ENCODE measurements at regions not wholly inside any gene's neighbourhood (a gene's known extent, or its start where the extent isn't known, plus 50 kb on each side); places are given as distances from the start of the nearest gene placed in this dataset.

DNA sequence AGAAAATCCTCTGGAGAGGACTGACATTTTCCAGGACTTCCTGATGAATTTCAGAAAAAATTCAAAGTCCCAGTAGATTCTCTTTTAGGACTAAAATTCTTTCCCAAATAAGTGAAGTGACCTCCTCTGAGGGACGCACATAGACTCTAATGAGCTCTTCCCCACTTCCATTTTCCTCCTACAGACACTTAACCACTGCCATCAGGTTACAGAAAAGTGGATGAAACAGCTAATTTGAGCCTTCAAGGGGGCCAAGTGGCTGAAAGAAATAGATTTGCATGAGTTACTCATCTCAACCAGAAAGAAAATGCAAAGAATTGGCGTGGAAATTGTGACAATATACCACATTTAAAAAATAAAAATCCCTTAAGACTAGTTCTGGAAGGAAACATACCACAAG is 185.3 kb upstream of the EDNRB start:
- Mint-ChIP-seq H3K27me3 (no peaks in the 10 kb centered on the region), H3K36me3 (no peaks in the 10 kb centered on the region), H3K9me3 (no peaks in the 10 kb centered on the region), H3K27ac (no peak overlapping the region), H3K4me3 (no peak overlapping the region), H3K4me1 (no peaks in the 10 kb centered on the region)
- ChIA-PET POLR2A (no interaction called here), CTCF (no interaction called here)
- no CpG with 5 or more reads among the region's 2 CpGs for WGBS (ENCODE audit: insufficient coverage)
- H3K4me1 ChIP-seq (ENCODE audit: control insufficient read depth in 1 of 2, extremely low read depth in 1 of 2, insufficient read depth in 2 of 2, low read length in 2 of 2) = no peaks in the 10 kb centered on the region
- no peaks in the 10 kb centered on the region for H3K36me3 ChIP-seq (ENCODE audit: control insufficient read depth in 2 of 2, extremely low read depth in 1 of 2, insufficient read depth in 1 of 2, low read length in 1 of 2)
- no peak overlapping the region for H3K4me3 ChIP-seq (ENCODE audit: control insufficient read depth in 1 of 2, extremely low read depth in 1 of 2, low read length in 1 of 2)
- no peaks in the 10 kb centered on the region for H3K27me3 ChIP-seq (replicated peaks in 1 of 2; ENCODE audit: control insufficient read depth in 2 of 2, extremely low read depth in 1 of 2, insufficient read depth in 2 of 2, low read length in 1 of 2)
- DNase-seq (no peak), ATAC-seq (replicated peaks in 1 of 4) (no peak)
- H3K27ac ChIP-seq (ENCODE audit: low read length) = no peak overlapping the region
- H3K9me3 ChIP-seq = no peaks in the 10 kb centered on the region

- ChIA-PET CTCF (no interaction called here), POLR2A (interaction anchor here in 1 of 2 donors (0.6 kb wide), 1 partner anchor 172 kb away, joined by 4 read pairs; no protein-coding TSS in a partner anchor)
- no peak overlapping the region for H3K27ac Mint-ChIP-seq
- H3K4me3 ChIP-seq (ENCODE audit: control insufficient read depth in 1 of 2, extremely low read depth in 1 of 2, low read length in 1 of 2) = no peak overlapping the region
- H3K9me3 ChIP-seq = no peaks in the 10 kb centered on the region
- no peaks in the 10 kb centered on the region for H3K27me3 ChIP-seq (replicated peaks in 1 of 2; ENCODE audit: control insufficient read depth in 2 of 2, extremely low read depth in 1 of 2, insufficient read depth in 2 of 2, low read length in 1 of 2)
- H3K36me3 Mint-ChIP-seq = no peaks in the 10 kb centered on the region
- H3K4me1 ChIP-seq (ENCODE audit: control insufficient read depth in 1 of 2, extremely low read depth in 1 of 2, insufficient read depth in 2 of 2, low read length in 2 of 2) = no peaks in the 10 kb centered on the region
- ATAC-seq (replicated peaks in 1 of 4) = no peak
- H3K27me3 Mint-ChIP-seq = no peaks in the 10 kb centered on the region
- DNase-seq = no peak
- H3K4me1 Mint-ChIP-seq = no peaks in the 10 kb centered on the region
- H3K36me3 ChIP-seq (ENCODE audit: control insufficient read depth in 2 of 2, extremely low read depth in 1 of 2, insufficient read depth in 1 of 2, low read length in 1 of 2) = no peaks in the 10 kb centered on the region
- no peak overlapping the region for H3K27ac ChIP-seq (ENCODE audit: low read length)
- WGBS (ENCODE audit: insufficient coverage) = no CpG with 5 or more reads among the region's 2 CpGs
- H3K9me3 Mint-ChIP-seq = no peaks in the 10 kb centered on the region
- H3K4me3 Mint-ChIP-seq = no peak overlapping the region
Measured at GRCh38 chr13:78102741-78103140, 184.1 kb upstream of the EDNRB start.

DNA sequence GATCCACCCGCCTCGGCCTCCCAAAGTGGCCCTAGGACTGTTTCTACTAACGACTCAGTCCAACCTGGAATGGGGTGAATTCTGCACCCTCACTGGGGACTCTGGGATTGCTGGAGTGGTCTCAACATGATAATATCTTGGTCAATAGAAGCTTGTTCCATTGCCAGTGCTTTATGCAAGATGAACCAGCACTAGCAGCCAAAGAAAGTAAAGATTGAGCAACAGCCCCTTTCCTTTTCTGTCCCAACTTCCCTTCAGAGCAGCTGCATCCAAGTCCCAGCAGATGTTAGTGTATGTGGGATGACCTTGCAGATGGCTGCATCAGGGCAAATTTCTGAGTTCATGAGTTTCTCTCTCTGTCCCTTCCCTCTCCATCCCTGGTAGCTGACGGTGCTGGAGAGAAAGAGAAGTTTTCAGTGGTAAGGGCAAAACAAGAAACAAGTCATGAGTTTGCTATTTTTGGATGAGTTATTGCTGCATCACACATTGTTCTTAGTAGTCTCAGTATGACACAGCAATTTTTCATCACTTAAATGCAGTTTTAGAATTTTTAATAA is 183.6 kb upstream of the EDNRB start:
- Histone ChIP-seq H3K9me3 (no peaks in the 10 kb centered on the region), H3K27me3 (replicated peaks in 1 of 2; ENCODE audit: control insufficient read depth in 2 of 2, extremely low read depth in 1 of 2, insufficient read depth in 2 of 2, low read length in 1 of 2) (no peaks in the 10 kb centered on the region), H3K27ac (ENCODE audit: low read length) (no peak overlapping the region), H3K4me3 (ENCODE audit: control insufficient read depth in 1 of 2, extremely low read depth in 1 of 2, low read length in 1 of 2) (no peak overlapping the region), H3K36me3 (ENCODE audit: control insufficient read depth in 2 of 2, extremely low read depth in 1 of 2, insufficient read depth in 1 of 2, low read length in 1 of 2) (no peaks in the 10 kb centered on the region), H3K4me1 (ENCODE audit: control insufficient read depth in 1 of 2, extremely low read depth in 1 of 2, insufficient read depth in 2 of 2, low read length in 2 of 2) (no peaks in the 10 kb centered on the region)
- Mint-ChIP-seq H3K4me1 (no peaks in the 10 kb centered on the region), H3K27ac (no peak overlapping the region), H3K4me3 (no peak overlapping the region), H3K27me3 (no peaks in the 10 kb centered on the region), H3K9me3 (no peaks in the 10 kb centered on the region), H3K36me3 (no peaks in the 10 kb centered on the region)
- no peak for DNase-seq
- ATAC-seq (replicated peaks in 1 of 4) = no peak
- POLR2A ChIA-PET = interaction anchor here in 1 of 2 donors (0.6 kb wide), 1 partner anchor 172 kb away, joined by 4 read pairs; no protein-coding TSS in a partner anchor
- CTCF ChIA-PET = no interaction called here
- 100% methylated on average over 2 of the region's 4 CpGs for WGBS (ENCODE audit: insufficient coverage)

DNA sequence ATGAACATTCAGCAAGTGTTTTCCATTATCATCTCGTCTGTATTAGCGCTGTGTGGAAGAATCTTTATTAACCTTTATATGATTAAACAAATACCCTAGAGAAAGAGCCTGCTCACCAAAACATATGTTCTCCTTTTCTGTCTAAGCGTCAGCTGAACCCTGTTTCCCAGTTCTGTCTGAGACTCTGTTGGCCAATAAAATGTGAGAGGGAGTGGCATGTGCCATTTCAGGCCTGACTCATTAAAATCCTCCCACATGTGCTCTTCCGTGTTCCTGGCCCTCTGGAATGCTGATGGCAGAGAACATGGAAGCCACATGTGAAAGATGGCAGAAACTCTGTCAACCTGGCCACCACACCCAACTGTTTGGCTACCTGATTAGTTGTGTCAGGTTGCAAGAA is 181.9 kb upstream of the EDNRB start:
- H3K27ac ChIP-seq (ENCODE audit: low read length) = no peak overlapping the region
- ATAC-seq (replicated peaks in 1 of 4) (no peak), DNase-seq (no peak)
- CTCF ChIA-PET = no interaction called here
- H3K36me3 Mint-ChIP-seq = no peaks in the 10 kb centered on the region
- H3K27me3 ChIP-seq (replicated peaks in 1 of 2; ENCODE audit: control insufficient read depth in 2 of 2, extremely low read depth in 1 of 2, insufficient read depth in 2 of 2, low read length in 1 of 2) = no peaks in the 10 kb centered on the region
- no peaks in the 10 kb centered on the region for H3K36me3 ChIP-seq (ENCODE audit: control insufficient read depth in 2 of 2, extremely low read depth in 1 of 2, insufficient read depth in 1 of 2, low read length in 1 of 2)
- peaks cover 0 to 4% of the 10 kb centered on the region in 2 donors for H3K27me3 Mint-ChIP-seq
- H3K4me3 Mint-ChIP-seq = no peak overlapping the region
- no peaks in the 10 kb centered on the region for H3K9me3 ChIP-seq
- H3K4me1 ChIP-seq (ENCODE audit: control insufficient read depth in 1 of 2, extremely low read depth in 1 of 2, insufficient read depth in 2 of 2, low read length in 2 of 2) = no peaks in the 10 kb centered on the region
- no peak overlapping the region for H3K4me3 ChIP-seq (ENCODE audit: control insufficient read depth in 1 of 2, extremely low read depth in 1 of 2, low read length in 1 of 2)
- no peaks in the 10 kb centered on the region for H3K4me1 Mint-ChIP-seq
- no peak overlapping the region for H3K27ac Mint-ChIP-seq
- no CpG with 5 or more reads among the region's 4 CpGs for WGBS (ENCODE audit: insufficient coverage)
- POLR2A ChIA-PET = no interaction called here
- no peaks in the 10 kb centered on the region for H3K9me3 Mint-ChIP-seq

GRCh38 chr13:78098249-78098648 is 179.6 kb upstream of the EDNRB start:
- POLR2A ChIA-PET = no interaction called here
- no peak overlapping the region for H3K4me3 Mint-ChIP-seq

DNA sequence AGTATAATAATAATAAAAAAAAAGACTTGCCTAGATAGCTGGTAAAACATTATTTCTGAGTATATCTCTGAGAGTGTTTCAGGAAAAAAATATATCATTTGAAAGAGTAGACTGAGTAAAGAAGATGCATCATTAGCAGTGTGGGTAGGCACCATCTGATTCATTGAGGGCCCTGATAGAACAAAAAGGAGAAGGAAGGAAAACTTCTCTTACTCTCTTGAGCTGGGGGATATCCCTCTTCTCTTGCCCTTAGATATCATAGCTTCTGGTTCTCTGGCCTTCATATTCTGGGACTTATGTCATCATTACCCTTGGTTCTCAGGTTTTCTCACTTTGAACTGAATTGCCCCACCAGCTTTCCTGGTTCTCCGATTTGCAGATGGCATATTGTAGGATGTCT is 177.6 kb upstream of the EDNRB start:
- no peak overlapping the region for H3K27ac Mint-ChIP-seq
- H3K27me3 Mint-ChIP-seq = peaks cover 0 to 6% of the 10 kb centered on the region in 2 donors
- H3K4me1 Mint-ChIP-seq = no peaks in the 10 kb centered on the region
- no peaks in the 10 kb centered on the region for H3K9me3 Mint-ChIP-seq
- CTCF ChIA-PET = interaction anchor here in 1 of 2 donors (0.5 kb wide), 1 partner anchor 102 kb away, joined by 3 read pairs; no protein-coding TSS in a partner anchor
- no peak overlapping the region for H3K27ac ChIP-seq (ENCODE audit: low read length)
- H3K4me1 ChIP-seq (ENCODE audit: control insufficient read depth in 1 of 2, extremely low read depth in 1 of 2, insufficient read depth in 2 of 2, low read length in 2 of 2) = no peaks in the 10 kb centered on the region
- no peaks in the 10 kb centered on the region for H3K27me3 ChIP-seq (replicated peaks in 1 of 2; ENCODE audit: control insufficient read depth in 2 of 2, extremely low read depth in 1 of 2, insufficient read depth in 2 of 2, low read length in 1 of 2)
- H3K36me3 Mint-ChIP-seq = no peaks in the 10 kb centered on the region
- no peaks in the 10 kb centered on the region for H3K9me3 ChIP-seq
- no peaks in the 10 kb centered on the region for H3K36me3 ChIP-seq (ENCODE audit: control insufficient read depth in 2 of 2, extremely low read depth in 1 of 2, insufficient read depth in 1 of 2, low read length in 1 of 2)
- H3K4me3 ChIP-seq (ENCODE audit: control insufficient read depth in 1 of 2, extremely low read depth in 1 of 2, low read length in 1 of 2) = no peak overlapping the region
- POLR2A ChIA-PET = no interaction called here
- no peak overlapping the region for H3K4me3 Mint-ChIP-seq
- 67% methylated on average over 1 of the region's 1 CpG for WGBS (ENCODE audit: insufficient coverage)
- no peak for DNase-seq
- no peak for ATAC-seq (replicated peaks in 1 of 4)

More at GRCh38 chr13:78098249-78098648, 179.6 kb upstream of the EDNRB start:
- no peaks in the 10 kb centered on the region for H3K36me3 ChIP-seq (ENCODE audit: control insufficient read depth in 2 of 2, extremely low read depth in 1 of 2, insufficient read depth in 1 of 2, low read length in 1 of 2)
- ATAC-seq (replicated peaks in 1 of 4) (no peak), DNase-seq (no peak)
- CTCF ChIA-PET = no interaction called here
- H3K9me3 Mint-ChIP-seq = no peaks in the 10 kb centered on the region
- H3K27me3 Mint-ChIP-seq = peaks cover 0 to 6% of the 10 kb centered on the region in 2 donors
- no peak overlapping the region for H3K27ac ChIP-seq (ENCODE audit: low read length)
- no peak overlapping the region for H3K27ac Mint-ChIP-seq
- no peaks in the 10 kb centered on the region for H3K4me1 ChIP-seq (ENCODE audit: control insufficient read depth in 1 of 2, extremely low read depth in 1 of 2, insufficient read depth in 2 of 2, low read length in 2 of 2)
- 20% methylated on average over 1 of the region's 3 CpGs for WGBS (ENCODE audit: insufficient coverage)
- H3K9me3 ChIP-seq = no peaks in the 10 kb centered on the region
- no peak overlapping the region for H3K4me3 ChIP-seq (ENCODE audit: control insufficient read depth in 1 of 2, extremely low read depth in 1 of 2, low read length in 1 of 2)
- no peaks in the 10 kb centered on the region for H3K27me3 ChIP-seq (replicated peaks in 1 of 2; ENCODE audit: control insufficient read depth in 2 of 2, extremely low read depth in 1 of 2, insufficient read depth in 2 of 2, low read length in 1 of 2)
- H3K36me3 Mint-ChIP-seq = no peaks in the 10 kb centered on the region
- H3K4me1 Mint-ChIP-seq = no peaks in the 10 kb centered on the region
